Naive thymus-derived CD4-positive, alpha-beta T cell (primary cell): ENCODE measurements at regions not wholly inside any gene's neighbourhood (a gene's known extent, or its start where the extent isn't known, plus 50 kb on each side); places are given as distances from the start of the nearest gene placed in this dataset.

ENCODE experiments used
- ATAC-seq: fragments of 150-1000 bp; cut with Tn5 transposase; 2 replicates; pipeline ENCODE4 v1.10.0; 2021; ENCODE audit warnings: mild to moderate bottlenecking, moderate library complexity
- CTCF ChIA-PET: fragments of 350-600 bp; sonication (Branson Sonifier 250); formaldehyde crosslinking; loops from one replicate; lab custom pipeline; 2021; ENCODE audit warnings: antibody characterized with exemption; lab: Charles Lee
- POLR2A ChIA-PET: fragments of 350-600 bp; sonication (Branson Sonifier 250); formaldehyde crosslinking; loops from one replicate; lab custom pipeline; 2021; ENCODE audit warnings: antibody characterized with exemption, inconsistent platforms; lab: Charles Lee
- DNase-seq, 9 donors: peaks; one replicate each; pipeline versions ENCODE4 v3.0.0 to v3.0.0-alpha.2; 2020 to 2022; ENCODE audit warnings: mixed read lengths in 1 of 9
- H3K27ac ChIP-seq: one replicate; pipeline ENCODE4 v1.7.0; 2013; ENCODE audit warnings: mild to moderate bottlenecking, low read depth, low read length, moderate library complexity
- H3K27me3 ChIP-seq, 2 donors: one replicate each; pipeline ENCODE4 v1.7.0; 2013; ENCODE audit warnings: low read length in 2 of 2, mild to moderate bottlenecking in 2 of 2, moderate library complexity in 2 of 2; ENCODE audit not compliant: control insufficient read depth in 2 of 2, insufficient read depth in 2 of 2
- H3K36me3 ChIP-seq, 3 experiments: 1 replicate in 2 of 3; 2 replicates in 1 of 3; pipeline ENCODE4 v1.7.0; 2013; ENCODE audit warnings: low read length in 3 of 3, mild to moderate bottlenecking in 3 of 3, moderate library complexity in 1 of 3; ENCODE audit not compliant: insufficient read depth in 3 of 3, control insufficient read depth in 2 of 3
- H3K4me1 ChIP-seq, 2 donors: one replicate each; pipeline ENCODE4 v1.7.0; 2013; ENCODE audit warnings: low read length in 2 of 2, mild to moderate bottlenecking in 2 of 2, moderate library complexity in 1 of 2; ENCODE audit not compliant: control insufficient read depth in 2 of 2, insufficient read depth in 2 of 2
- H3K4me3 ChIP-seq: 2 replicates; pipeline ENCODE4 v1.7.0; 2013; ENCODE audit warnings: mild to moderate bottlenecking, low read length
- H3K9me3 ChIP-seq, 3 experiments: 1 replicate in 2 of 3; 2 replicates in 1 of 3; pipeline ENCODE4 v1.7.0; 2013; ENCODE audit warnings: low read length in 3 of 3; ENCODE audit not compliant: control insufficient read depth in 2 of 3
- H3K27ac Mint-ChIP-seq, 9 donors: one replicate each; pipeline ENCODE4 v1.8.0; 2020 to 2022; ENCODE audit warnings: mixed read lengths in 9 of 9, mild to moderate bottlenecking in 8 of 9, moderate library complexity in 5 of 9, inconsistent platforms in 2 of 9
- H3K27me3 Mint-ChIP-seq, 5 donors: one replicate each; pipeline ENCODE4 v1.8.0; 2021 to 2022; ENCODE audit warnings: mixed read lengths in 5 of 5, mild to moderate bottlenecking in 1 of 5
- H3K36me3 Mint-ChIP-seq, 5 donors: one replicate each; pipeline ENCODE4 v1.8.0; 2020 to 2022; ENCODE audit warnings: mixed read lengths in 5 of 5, mild to moderate bottlenecking in 3 of 5, inconsistent platforms in 1 of 5
- H3K4me1 Mint-ChIP-seq, 7 donors: one replicate each; pipeline ENCODE4 v1.8.0; 2020 to 2022; ENCODE audit warnings: mixed read lengths in 7 of 7, mild to moderate bottlenecking in 3 of 7, inconsistent platforms in 1 of 7
- H3K4me3 Mint-ChIP-seq, 10 donors: one replicate each; pipeline ENCODE4 v1.8.0; 2020 to 2022; ENCODE audit warnings: mild to moderate bottlenecking in 10 of 10, mixed read lengths in 10 of 10, moderate library complexity in 6 of 10, inconsistent platforms in 2 of 10
- H3K9me3 Mint-ChIP-seq, 11 donors: one replicate each; pipeline ENCODE4 v1.8.0; 2020 to 2022; ENCODE audit warnings: mixed read lengths in 11 of 11, mild to moderate bottlenecking in 4 of 11, inconsistent platforms in 1 of 11, moderate library complexity in 1 of 11
- intact Hi-C, 2 donors: fragments of 100-400 bp; cut with micrococcal nuclease; formaldehyde crosslinking; loops; one replicate each; pipeline ENCODE4 v1.15.1; 2023

- Histone ChIP-seq H3K9me3 (no peaks in the 10 kb centered on the region), H3K36me3 (no peaks in the 10 kb centered on the region), H3K27ac (no peak overlapping the region), H3K4me1 (no peaks in the 10 kb centered on the region), H3K4me3 (no peak overlapping the region), H3K27me3 (no peaks in the 10 kb centered on the region)
- no peak for ATAC-seq
- DNase-seq, result no peak
- Mint-ChIP-seq H3K4me3 (no peak overlapping the region), H3K36me3 (no peaks in the 10 kb centered on the region), H3K27me3 (peaks cover 0 to 8% (median 0%) of the 10 kb centered on the region in 5 donors), H3K27ac (no peak overlapping the region), H3K4me1 (peaks cover 0 to 13% (median 7%) of the 10 kb centered on the region in 7 donors), H3K9me3 (no peaks in the 10 kb centered on the region)
- intact Hi-C loops, result no loop called here
- POLR2A ChIA-PET, result interaction anchor here (0.6 kb wide), 1 partner anchor 508 kb away, joined by 4 read pairs; no protein-coding TSS in a partner anchor
- CTCF ChIA-PET, result interaction anchor here (0.5 to 1.5 kb wide), 4 partner anchors 14 to 136 kb away, joined by 3 to 7 read pairs (median 4); no protein-coding TSS in a partner anchor
These were observed 61.6 kb upstream of the ECE1 start for GRCh38 chr1:21351901-21352300.

DNA sequence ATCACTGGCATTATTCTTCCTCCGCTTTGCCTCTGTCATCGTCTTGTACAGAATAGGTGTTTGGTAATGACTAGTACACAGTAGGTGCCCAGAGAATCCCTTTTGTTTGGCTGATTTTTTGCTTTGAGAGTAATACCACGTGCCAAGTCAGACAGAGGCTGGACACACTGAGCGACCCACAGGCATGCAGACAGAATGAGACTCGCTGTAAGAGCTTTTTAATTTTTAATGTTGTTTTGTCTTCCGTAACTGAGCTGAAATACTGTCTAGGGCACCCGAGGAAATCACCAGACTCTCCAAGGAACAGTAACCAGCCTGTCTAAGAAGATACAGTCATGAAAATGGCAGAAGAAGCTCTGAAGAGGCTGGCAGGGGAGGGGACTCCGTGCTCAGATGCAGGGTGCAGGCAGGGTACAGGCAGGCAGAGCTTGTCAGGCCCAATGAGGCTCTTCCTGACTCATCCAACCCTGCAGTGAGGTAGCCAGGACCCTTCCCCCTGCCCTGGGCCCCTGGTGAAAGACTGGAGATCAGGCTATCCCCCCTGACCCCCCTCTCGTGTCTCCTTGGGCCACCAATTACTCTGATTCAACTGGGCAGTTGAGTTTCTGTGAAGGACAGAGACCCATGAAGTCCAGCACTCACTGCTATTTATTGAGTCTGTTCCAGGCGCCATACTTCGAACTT lies 60.1 kb upstream of the ECE1 start:
- Histone ChIP-seq H3K4me3 (no peak overlapping the region), H3K4me1 (peaks cover 0 to 7% of the 10 kb centered on the region in 2 donors), H3K27me3 (no peaks in the 10 kb centered on the region), H3K36me3 (no peaks in the 10 kb centered on the region), H3K27ac (no peak overlapping the region), H3K9me3 (no peaks in the 10 kb centered on the region)
- DNase-seq (no peak), ATAC-seq (no peak)
- no peaks in the 10 kb centered on the region for H3K36me3 Mint-ChIP-seq
- no peaks in the 10 kb centered on the region for H3K9me3 Mint-ChIP-seq
- peaks cover 0 to 13% (median 7%) of the 10 kb centered on the region in 7 donors for H3K4me1 Mint-ChIP-seq
- ChIA-PET CTCF (interaction anchor here (0.5 to 1.1 kb wide), 2 partner anchors 18 to 79 kb away, joined by 3 to 4 read pairs; no protein-coding TSS in a partner anchor), POLR2A (no interaction called here)
- no peak overlapping the region for H3K4me3 Mint-ChIP-seq
- intact Hi-C loops, result no loop called here
- no peak overlapping the region for H3K27ac Mint-ChIP-seq
- peaks cover 0 to 6% (median 0%) of the 10 kb centered on the region in 5 donors for H3K27me3 Mint-ChIP-seq

GRCh38 chr1:21349693-21350092 lies 59.4 kb upstream of the ECE1 start:
- Histone ChIP-seq H3K27me3 (no peaks in the 10 kb centered on the region), H3K9me3 (no peaks in the 10 kb centered on the region), H3K4me3 (no peak overlapping the region), H3K4me1 (peaks cover 0 to 7% of the 10 kb centered on the region in 2 donors), H3K27ac (no peak overlapping the region), H3K36me3 (peaks cover 0 to 3% (median 0%) of the 10 kb centered on the region in 3 experiments)
- ATAC-seq (no peak), DNase-seq (no peak)
- Mint-ChIP-seq H3K27ac (no peak overlapping the region), H3K4me3 (no peak overlapping the region), H3K27me3 (peaks cover 0 to 6% (median 0%) of the 10 kb centered on the region in 5 donors), H3K4me1 (peaks cover 0 to 12% (median 5%) of the 10 kb centered on the region in 7 donors), H3K36me3 (no peaks in the 10 kb centered on the region), H3K9me3 (no peaks in the 10 kb centered on the region)
- intact Hi-C loops, result loop anchor here in 1 of 2 donors (5.0 kb wide), 2 partner anchors 92 to 562 kb away; partner anchors contain the start of gene HP1BP3
- CTCF ChIA-PET, result interaction anchor here (1.1 kb wide), 1 partner anchor 19 kb away, joined by 4 read pairs; no protein-coding TSS in a partner anchor
- POLR2A ChIA-PET, result no interaction called here

GRCh38 chr1:21347072-21347581 lies 56.9 kb upstream of the ECE1 start:
- ChIA-PET CTCF (interaction anchor here (1.1 kb wide), 1 partner anchor 92 kb away, joined by 3 read pairs; no protein-coding TSS in a partner anchor), POLR2A (no interaction called here)
- H3K27ac ChIP-seq, result no peak overlapping the region
- no peaks in the 10 kb centered on the region for H3K27me3 ChIP-seq
- H3K4me3 Mint-ChIP-seq, result no peak overlapping the region
- ATAC-seq, result no peak
- DNase-seq, result no peak
- no peaks in the 10 kb centered on the region for H3K9me3 ChIP-seq
- peaks cover 18 to 22% (median 21%) of the 10 kb centered on the region in 7 donors for H3K4me1 Mint-ChIP-seq
- H3K4me3 ChIP-seq, result no peak overlapping the region
- H3K9me3 Mint-ChIP-seq, result no peaks in the 10 kb centered on the region
- H3K36me3 ChIP-seq, result peaks cover 0 to 3% (median 0%) of the 10 kb centered on the region in 3 experiments
- no peak overlapping the region for H3K27ac Mint-ChIP-seq
- peaks cover 0 to 4% (median 0%) of the 10 kb centered on the region in 5 donors for H3K36me3 Mint-ChIP-seq
- intact Hi-C loops, result loop anchor here in 1 of 2 donors (5.0 kb wide), 2 partner anchors 90 to 560 kb away; partner anchors contain the start of gene HP1BP3
- peaks cover 0 to 3% (median 0%) of the 10 kb centered on the region in 5 donors for H3K27me3 Mint-ChIP-seq
- peaks cover 23 to 28% of the 10 kb centered on the region in 2 donors for H3K4me1 ChIP-seq

GRCh38 chr1:21346365-21347071 lies 56.3 kb upstream of the ECE1 start:
- no peaks in the 10 kb centered on the region for H3K9me3 ChIP-seq
- Mint-ChIP-seq H3K9me3 (no peaks in the 10 kb centered on the region), H3K4me3 (no peak overlapping the region), H3K36me3 (peaks cover 0 to 4% (median 0%) of the 10 kb centered on the region in 5 donors), H3K27me3 (no peaks in the 10 kb centered on the region), H3K27ac (no peak overlapping the region), H3K4me1 (peaks cover 21 to 28% (median 27%) of the 10 kb centered on the region in 7 donors)
- H3K4me3 ChIP-seq, result peak overlapping the region; percentile 59
- H3K4me1 ChIP-seq, result peaks cover 23 to 32% of the 10 kb centered on the region in 2 donors
- intact Hi-C loops, result loop anchor here in 1 of 2 donors (5.0 kb wide), 2 partner anchors 89 to 559 kb away; partner anchors contain the start of gene HP1BP3
- ChIA-PET POLR2A (interaction anchor here (1.8 to 4.3 kb wide), 4 partner anchors 13 to 91 kb away, joined by 9 to 76 read pairs (median 27); no protein-coding TSS in a partner anchor), CTCF (interaction anchor here (1.4 to 2.0 kb wide), 2 partner anchors 10 to 76 kb away, joined by 7 to 13 read pairs; no protein-coding TSS in a partner anchor)
- ATAC-seq (no peak), DNase-seq (no peak)
- H3K36me3 ChIP-seq, result peaks cover 0 to 3% (median 0%) of the 10 kb centered on the region in 3 experiments
- no peaks in the 10 kb centered on the region for H3K27me3 ChIP-seq
- H3K27ac ChIP-seq, result no peak overlapping the region
